Nephron (organoid): ENCODE measurements at regions not wholly inside any gene's neighbourhood (a gene's known extent, or its start where the extent isn't known, plus 50 kb on each side); places are given as distances from the start of the nearest gene placed in this dataset.
A peak's percentile ranks its signal among the peaks of the same experiment; 100 is the strongest.

ENCODE experiments used
- H3K27ac Mint-ChIP-seq, 3 experiments: 2 replicates each; pipeline ENCODE4 v1.8.0; 2020; ENCODE audit warnings: mixed read lengths in 3 of 3, mild to moderate bottlenecking in 2 of 3, moderate library complexity in 1 of 3
- H3K27me3 Mint-ChIP-seq: 2 replicates; pipeline ENCODE4 v1.8.0; 2021; ENCODE audit warnings: low read depth, mild to moderate bottlenecking, moderate library complexity, mixed read lengths
- H3K36me3 Mint-ChIP-seq: 2 replicates; pipeline ENCODE4 v1.8.0; 2020; ENCODE audit warnings: low read depth, mixed read lengths
- H3K4me1 Mint-ChIP-seq: 2 replicates; pipeline ENCODE4 v1.8.0; 2020; ENCODE audit warnings: mixed read lengths
- H3K4me3 Mint-ChIP-seq, 3 experiments: 2 replicates each; pipeline ENCODE4 v1.8.0; 2020; ENCODE audit warnings: mild to moderate bottlenecking in 3 of 3, mixed read lengths in 3 of 3, moderate library complexity in 2 of 3
- H3K9me3 Mint-ChIP-seq: 2 replicates; pipeline ENCODE4 v1.8.0; 2020; ENCODE audit warnings: mixed read lengths
- TF ChIP-seq, protein P1 (sequence below), 3 experiments: fragments of 200-600 bp; sonication (generic); IDR thresholded peaks; one replicate each; pipeline ENCODE4 v1.5.0; 2021; ENCODE audit warnings: antibody characterized with exemption in 3 of 3; ENCODE audit not compliant: unreplicated experiment in 3 of 3

- H3K27me3 Mint-ChIP-seq: no peaks in the 10 kb centered on the region
- H3K27ac Mint-ChIP-seq: no peak overlapping the region
- H3K36me3 Mint-ChIP-seq: no peaks in the 10 kb centered on the region
- peaks cover 7% of the 10 kb centered on the region for H3K9me3 Mint-ChIP-seq
- no peak overlapping the region for H3K4me3 Mint-ChIP-seq
- TF ChIP-seq, protein P1, sequence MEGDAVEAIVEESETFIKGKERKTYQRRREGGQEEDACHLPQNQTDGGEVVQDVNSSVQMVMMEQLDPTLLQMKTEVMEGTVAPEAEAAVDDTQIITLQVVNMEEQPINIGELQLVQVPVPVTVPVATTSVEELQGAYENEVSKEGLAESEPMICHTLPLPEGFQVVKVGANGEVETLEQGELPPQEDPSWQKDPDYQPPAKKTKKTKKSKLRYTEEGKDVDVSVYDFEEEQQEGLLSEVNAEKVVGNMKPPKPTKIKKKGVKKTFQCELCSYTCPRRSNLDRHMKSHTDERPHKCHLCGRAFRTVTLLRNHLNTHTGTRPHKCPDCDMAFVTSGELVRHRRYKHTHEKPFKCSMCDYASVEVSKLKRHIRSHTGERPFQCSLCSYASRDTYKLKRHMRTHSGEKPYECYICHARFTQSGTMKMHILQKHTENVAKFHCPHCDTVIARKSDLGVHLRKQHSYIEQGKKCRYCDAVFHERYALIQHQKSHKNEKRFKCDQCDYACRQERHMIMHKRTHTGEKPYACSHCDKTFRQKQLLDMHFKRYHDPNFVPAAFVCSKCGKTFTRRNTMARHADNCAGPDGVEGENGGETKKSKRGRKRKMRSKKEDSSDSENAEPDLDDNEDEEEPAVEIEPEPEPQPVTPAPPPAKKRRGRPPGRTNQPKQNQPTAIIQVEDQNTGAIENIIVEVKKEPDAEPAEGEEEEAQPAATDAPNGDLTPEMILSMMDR (IDR thresholded peaks at IDR 0.05; ENCODE audit: unreplicated experiment in 3 of 3): no peak
- H3K4me1 Mint-ChIP-seq: no peaks in the 10 kb centered on the region
These were observed 451.1 kb downstream of the TUSC1 start for GRCh38 chr9:25226901-25227686.

DNA sequence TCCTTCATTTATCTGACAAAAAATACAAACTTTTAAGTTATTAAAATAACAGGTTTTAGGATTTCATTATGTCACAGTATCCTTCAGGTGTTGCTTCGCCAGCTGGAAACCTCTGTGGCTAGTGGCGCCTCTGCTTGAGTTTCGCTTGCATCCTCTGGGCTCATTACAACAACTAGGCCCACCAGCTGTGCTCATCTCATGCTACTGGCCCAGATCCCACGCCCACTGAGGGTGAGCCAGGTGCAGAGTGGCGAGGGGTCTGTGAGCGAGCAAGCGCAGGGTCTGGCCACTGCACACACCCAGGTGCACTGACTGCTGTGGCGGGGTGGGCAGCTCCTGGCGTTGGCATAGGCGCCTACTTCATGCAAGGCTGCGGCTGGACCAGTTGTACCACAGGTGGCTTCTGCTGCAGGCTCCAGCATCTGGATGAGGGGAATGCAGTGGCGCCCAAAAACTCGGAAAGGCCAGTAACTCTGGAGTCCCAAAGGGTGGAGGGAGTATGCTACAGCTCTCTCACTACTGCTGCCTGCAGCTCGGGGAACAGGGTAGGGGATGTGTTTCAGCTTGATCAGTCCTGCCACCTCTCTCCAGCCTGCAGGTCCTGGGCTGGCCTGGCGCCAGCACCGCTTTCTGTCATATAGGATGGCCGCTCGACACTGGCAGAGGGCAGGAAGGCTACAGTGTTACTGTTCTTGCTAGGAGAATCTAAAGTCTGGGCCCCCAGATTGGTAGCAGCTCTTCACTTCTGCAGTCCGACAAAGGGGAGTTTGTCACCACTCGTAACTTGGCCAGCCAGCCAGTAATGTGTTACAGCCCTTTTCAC is 452.1 kb downstream of the TUSC1 start:
- Mint-ChIP-seq H3K4me1 (no peaks in the 10 kb centered on the region), H3K27me3 (no peaks in the 10 kb centered on the region), H3K4me3 (no peak overlapping the region), H3K36me3 (no peaks in the 10 kb centered on the region), H3K9me3 (peaks cover 6% of the 10 kb centered on the region), H3K27ac (no peak overlapping the region)
- TF ChIP-seq, protein P1 (IDR thresholded peaks at IDR 0.05; ENCODE audit: unreplicated experiment in 3 of 3): no peak

- TF ChIP-seq, protein P1 (IDR thresholded peaks at IDR 0.05; ENCODE audit: unreplicated experiment in 3 of 3): no peak
- Mint-ChIP-seq H3K9me3 (no peaks in the 10 kb centered on the region), H3K4me1 (no peaks in the 10 kb centered on the region), H3K27ac (no peak overlapping the region), H3K36me3 (no peaks in the 10 kb centered on the region), H3K4me3 (no peak overlapping the region), H3K27me3 (no peaks in the 10 kb centered on the region)
These were observed 453.2 kb downstream of the TUSC1 start for GRCh38 chr9:25224996-25225395.

GRCh38 chr9:25224309-25224708 is 453.9 kb downstream of the TUSC1 start:
- H3K36me3 Mint-ChIP-seq: no peaks in the 10 kb centered on the region
- TF ChIP-seq, protein P1 (IDR thresholded peaks at IDR 0.05; ENCODE audit: unreplicated experiment in 3 of 3): peak in 1 of 3 experiments; percentile 14
- H3K9me3 Mint-ChIP-seq: no peaks in the 10 kb centered on the region
- H3K27ac Mint-ChIP-seq: no peak overlapping the region
- no peaks in the 10 kb centered on the region for H3K27me3 Mint-ChIP-seq
- no peak overlapping the region for H3K4me3 Mint-ChIP-seq
- H3K4me1 Mint-ChIP-seq: no peaks in the 10 kb centered on the region

- H3K4me3 Mint-ChIP-seq: no peak overlapping the region
- no peaks in the 10 kb centered on the region for H3K27me3 Mint-ChIP-seq
- H3K9me3 Mint-ChIP-seq: no peaks in the 10 kb centered on the region
- no peak overlapping the region for H3K27ac Mint-ChIP-seq
- H3K4me1 Mint-ChIP-seq: no peaks in the 10 kb centered on the region
- TF ChIP-seq, protein P1 (IDR thresholded peaks at IDR 0.05; ENCODE audit: unreplicated experiment in 3 of 3): no peak
- no peaks in the 10 kb centered on the region for H3K36me3 Mint-ChIP-seq
These were observed 465.9 kb downstream of the TUSC1 start for GRCh38 chr9:25212361-25212760.
